Suppressor macrophage treated with lipopolysaccharide for 1 hour (primary cell): ENCODE measurements at regions not wholly inside any gene's neighbourhood (a gene's known extent, or its start where the extent isn't known, plus 50 kb on each side); places are given as distances from the start of the nearest gene placed in this dataset.
"Not testable (repeated sequence)": the region's sequence is repeated elsewhere in the genome, so short reads cannot be mapped to it uniquely, and the experiment has no call there.

ENCODE experiments used
- DNase-seq, 3 donors: peaks; one replicate each; pipeline ENCODE4 v3.0.0-alpha.2; 2020 to 2022

- no peak for DNase-seq
These were observed 54.3 kb upstream of the CREB3L1 start for GRCh38 chr11:46223252-46223513.

GRCh38 chr11:46222490-46223251 is 54.8 kb upstream of the CREB3L1 start:
- DNase-seq: peak in 2 of 3 donors; percentile 27 to 39

DNA sequence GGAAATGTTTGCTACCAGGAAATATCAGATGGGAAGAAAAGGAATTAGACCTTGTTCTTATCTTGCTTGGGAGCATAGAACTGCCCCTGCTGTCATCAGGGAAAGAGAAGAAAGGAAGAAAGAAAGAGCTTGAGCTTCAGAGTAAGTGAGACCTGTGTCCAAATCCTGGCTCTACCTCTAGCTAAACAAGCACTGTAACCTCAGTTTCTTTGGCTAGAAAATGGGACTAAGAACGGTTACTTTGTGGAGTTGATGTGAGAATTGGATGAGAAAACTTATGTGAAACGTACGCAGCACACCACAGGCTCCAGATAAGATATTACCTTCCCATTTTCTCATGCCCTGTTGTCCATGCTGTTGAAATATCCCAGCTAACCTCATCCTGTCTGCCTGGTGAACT is 57.1 kb upstream of the CREB3L1 start:
- no peak for DNase-seq

DNA sequence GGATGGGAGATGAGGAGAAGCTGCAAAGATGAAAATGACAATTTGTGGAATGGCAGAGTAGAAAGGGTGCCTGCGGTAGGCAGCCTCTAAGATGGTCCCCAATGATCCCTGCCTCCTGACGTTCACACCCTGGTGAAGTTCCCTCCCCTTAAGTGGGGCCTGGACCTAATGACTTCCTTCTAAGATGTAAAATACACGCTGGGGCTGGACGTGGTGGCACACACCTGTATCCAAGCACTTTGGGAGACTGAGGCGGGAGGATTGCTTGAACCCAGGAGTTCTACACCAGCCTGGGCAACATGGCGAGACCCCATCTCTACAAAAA is 60.7 kb upstream of the CREB3L1 start:
- no peak for DNase-seq

- peak; percentile 71 to 86 (median 83) for DNase-seq
These were observed 61.3 kb upstream of the CREB3L1 start for GRCh38 chr11:46216019-46216764.

- DNase-seq: peak in 1 of 3 donors; percentile 26
These were observed 62.1 kb upstream of the CREB3L1 start for GRCh38 chr11:46215208-46215931.

- DNase-seq: peak in 1 of 3 donors; percentile 17
These were observed 64.7 kb upstream of the CREB3L1 start for GRCh38 chr11:46212720-46213119.

DNA sequence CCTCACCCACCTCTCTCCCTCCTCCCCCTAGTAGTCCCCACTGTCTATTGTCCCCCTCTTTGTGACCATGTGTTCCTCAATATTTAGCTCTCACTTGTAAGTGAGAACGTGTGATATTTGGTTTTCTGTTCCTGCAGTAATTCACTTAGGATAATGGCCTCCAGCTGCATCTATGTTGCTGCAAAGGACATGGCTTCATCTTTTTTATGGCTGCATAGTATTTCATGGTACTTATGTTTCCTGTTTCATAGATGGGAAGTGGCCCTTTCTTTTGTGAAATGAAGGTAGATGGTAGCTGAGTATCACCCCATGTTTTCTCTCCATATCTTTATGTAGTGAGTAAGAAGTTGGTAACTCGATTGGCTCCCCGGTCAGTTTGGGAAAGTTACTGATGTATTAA is 66.6 kb upstream of the CREB3L1 start:
- DNase-seq: no peak

DNA sequence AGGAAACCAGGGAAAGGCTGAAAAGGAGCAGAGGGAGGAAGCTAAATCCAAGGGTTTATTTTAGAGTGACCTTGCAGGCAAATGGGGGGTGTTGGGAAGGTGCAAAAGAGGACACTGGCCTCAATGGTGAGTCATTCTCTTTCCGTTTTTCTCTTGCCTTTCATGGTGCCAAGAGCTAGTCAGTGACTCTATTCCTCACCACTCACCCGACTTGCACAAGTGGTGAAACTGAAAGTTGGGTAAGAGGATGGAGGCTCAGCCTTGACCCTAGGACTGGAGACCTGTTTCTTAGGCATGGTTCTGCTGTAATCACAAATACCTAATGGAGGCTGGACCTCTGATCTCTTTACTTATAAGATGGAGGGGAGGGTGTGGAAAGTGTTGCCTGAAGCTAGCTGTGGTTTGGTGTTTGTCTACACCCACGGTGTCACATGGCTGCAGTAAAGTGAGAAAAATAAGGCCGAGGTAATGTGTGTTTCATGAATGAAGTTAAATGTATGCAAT is 67.3 kb upstream of the CREB3L1 start:
- peak; percentile 88 to 96 (median 95) for DNase-seq

DNA sequence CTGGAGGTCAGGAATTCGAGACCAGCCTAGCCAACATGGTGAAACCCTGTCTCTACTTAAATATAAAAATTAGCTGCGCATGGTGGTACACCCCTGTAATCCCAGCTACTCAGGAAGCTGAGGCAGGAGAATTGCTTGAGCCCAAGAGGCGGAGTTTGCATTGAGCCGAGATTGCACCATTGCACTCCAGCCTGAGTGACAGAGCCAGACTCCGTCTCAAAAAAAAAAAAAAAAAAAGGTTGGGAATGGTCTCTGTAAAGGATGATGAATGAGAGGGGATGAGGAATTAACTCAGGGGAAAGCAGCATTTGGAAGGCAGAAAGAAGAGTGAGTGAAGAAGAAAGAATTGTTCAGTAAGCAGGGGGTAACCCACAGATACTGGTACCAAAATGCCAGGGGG is 67.8 kb upstream of the CREB3L1 start:
- not testable (repeated sequence) for DNase-seq

- DNase-seq: no peak
These were observed 68.7 kb upstream of the CREB3L1 start for GRCh38 chr11:46208803-46209202.

DNA sequence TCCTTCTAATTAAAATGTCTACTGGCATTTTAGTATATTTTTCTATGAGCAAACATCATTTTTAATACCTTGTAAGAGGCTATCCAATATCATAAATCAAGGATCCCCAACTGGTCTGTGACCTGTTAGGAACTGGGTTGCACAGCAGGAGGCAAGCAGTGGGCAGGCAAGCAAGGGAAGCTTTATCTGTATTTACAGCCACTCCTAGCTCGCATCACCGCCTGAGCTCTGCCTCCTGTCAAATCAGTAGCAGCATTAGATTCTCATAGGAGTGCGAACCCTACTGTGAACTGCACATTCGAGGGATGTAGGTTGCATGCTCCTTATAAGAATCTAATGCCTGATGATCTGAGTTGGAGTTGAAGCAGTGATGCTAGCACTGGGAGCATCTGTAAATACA is 70.2 kb upstream of the CREB3L1 start:
- DNase-seq: no peak

DNA sequence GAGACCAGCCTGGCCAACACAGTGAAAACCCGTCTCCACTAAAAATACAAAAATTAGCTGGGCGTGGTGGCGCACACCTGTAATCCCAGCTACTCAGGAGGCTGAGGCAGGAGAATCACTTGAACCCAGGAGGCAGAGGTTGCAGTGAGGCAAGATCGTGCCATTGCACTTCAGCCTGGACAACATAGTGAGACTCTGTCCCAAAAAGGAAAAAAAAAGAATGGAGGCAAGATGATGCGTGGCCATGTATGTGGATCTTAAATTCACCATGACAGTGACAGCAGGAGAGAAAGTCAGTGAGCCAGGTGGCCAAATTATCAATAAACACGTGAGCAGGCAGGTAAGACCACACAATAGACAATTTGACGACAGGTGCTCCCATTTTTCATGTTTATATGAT is 73.0 kb upstream of the CREB3L1 start:
- DNase-seq: not testable (repeated sequence)

DNA sequence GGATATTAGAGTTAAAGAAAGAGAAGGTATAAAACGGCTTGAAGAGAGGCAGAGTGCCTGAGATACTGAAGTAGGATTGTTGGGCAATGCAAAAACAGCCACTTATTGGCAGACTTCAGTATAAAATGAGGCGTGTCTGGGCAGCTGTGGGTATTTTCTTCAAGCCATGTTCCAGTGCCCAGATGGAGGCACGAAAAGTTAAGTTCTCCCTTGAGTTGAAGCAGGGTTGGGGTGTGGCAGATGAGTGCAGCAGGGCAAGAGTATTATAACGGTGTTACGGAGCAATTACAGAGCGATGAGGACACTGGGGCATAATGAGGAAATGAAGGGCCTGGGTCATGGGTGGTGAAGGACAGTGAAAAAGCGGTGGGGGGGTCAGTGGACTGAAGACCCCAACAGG is 73.7 kb upstream of the CREB3L1 start:
- DNase-seq: no peak

- no peak for DNase-seq
These were observed 74.6 kb upstream of the CREB3L1 start for GRCh38 chr11:46202696-46203391.

GRCh38 chr11:46202149-46202548 is 75.3 kb upstream of the CREB3L1 start:
- no peak for DNase-seq

DNA sequence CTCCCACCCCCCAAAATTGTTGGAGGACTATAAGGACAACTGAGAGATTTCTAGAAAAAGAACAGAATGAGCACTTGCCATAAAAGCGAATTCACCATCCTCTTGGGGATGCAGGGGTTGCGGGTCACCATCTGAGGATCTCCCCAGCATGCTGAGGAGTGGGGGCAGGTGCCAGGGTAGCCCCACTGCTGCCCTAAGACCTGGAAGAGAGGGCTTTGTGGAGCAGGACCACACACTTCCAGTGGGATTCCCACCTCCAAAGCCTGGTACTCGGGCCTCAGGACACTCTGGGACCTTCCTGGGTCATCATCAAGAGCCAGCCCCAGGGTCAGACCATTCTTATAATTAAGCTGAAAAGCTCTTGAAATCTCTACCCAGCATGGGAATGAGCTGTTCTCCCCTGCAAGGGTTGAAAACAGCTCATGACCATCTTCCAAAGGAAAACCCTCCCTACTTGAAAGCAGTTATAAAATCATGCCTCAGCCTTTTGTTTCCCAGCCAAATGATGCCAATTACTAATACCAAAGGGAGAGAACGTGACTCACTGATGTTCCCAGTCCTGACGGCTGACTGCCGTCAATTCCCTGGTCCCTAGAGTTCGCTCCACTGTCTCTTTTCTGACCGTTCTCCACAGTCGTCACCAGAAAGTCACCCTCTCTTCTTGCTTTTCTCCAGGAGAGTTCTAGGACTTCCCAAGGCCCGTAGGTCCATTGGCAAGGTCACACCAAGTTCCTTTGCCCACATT is 76.8 kb upstream of the CREB3L1 start:
- no peak for DNase-seq

- DNase-seq: no peak
These were observed 77.3 kb upstream of the PHF21A start for GRCh38 chr11:46198245-46199240.

GRCh38 chr11:46197421-46197820 is 76.2 kb upstream of the PHF21A start:
- no peak for DNase-seq

DNA sequence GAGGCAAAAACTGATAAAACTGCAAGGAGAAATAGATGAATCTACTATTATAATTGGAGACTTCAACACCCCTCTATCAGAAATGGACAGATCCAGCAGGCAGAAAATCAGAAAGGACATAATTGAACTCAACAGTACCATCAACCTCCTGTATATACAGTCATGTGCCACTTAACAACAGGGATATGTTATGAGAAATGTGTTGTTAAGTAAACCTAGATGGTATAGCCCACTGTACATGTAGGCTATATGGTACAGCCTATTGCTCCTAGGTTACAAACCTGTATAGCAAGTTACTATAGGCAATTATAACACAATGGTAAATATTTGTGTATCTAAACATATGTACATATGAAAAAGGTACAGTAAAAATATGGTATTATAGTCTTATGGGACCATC is 66.8 kb upstream of the PHF21A start:
- DNase-seq: no peak

DNA sequence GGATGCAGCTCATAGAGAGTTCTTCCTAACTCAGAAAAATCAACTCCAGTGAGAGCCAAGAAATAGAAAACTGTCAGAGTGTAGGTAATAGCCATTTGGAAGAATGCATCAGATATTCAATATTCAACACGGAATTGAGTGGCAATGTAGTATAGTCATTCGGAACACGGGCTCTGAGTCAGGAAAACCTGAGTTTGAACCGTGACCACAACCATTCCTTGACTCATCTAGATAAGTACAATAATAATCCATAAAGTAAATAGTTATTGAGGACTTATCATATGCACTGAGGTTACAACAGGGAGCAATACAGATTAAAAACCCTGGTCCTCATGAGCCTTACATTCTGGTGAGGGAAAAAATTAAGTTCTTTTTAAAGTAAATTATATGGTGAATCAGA is 62.6 kb upstream of the PHF21A start:
- DNase-seq: no peak
